SK-N-MC (cell line): ENCODE measurements at regions not wholly inside any gene's neighbourhood (a gene's known extent, or its start where the extent isn't known, plus 50 kb on each side); places are given as distances from the start of the nearest gene placed in this dataset.

ENCODE experiments used
- EZH2 ChIP-seq: fragments of 200-600 bp; sonication (generic); IDR thresholded peaks from one replicate; pipeline ENCODE4 v1.6.1; 2017; ENCODE audit warnings: antibody characterized with exemption
- POLR2AphosphoS5 ChIP-seq: IDR thresholded peaks from 2 replicates; pipeline ENCODE4 v1.6.1; 2012; ENCODE audit warnings: mild to moderate bottlenecking, low read depth, low read length, borderline replicate concordance

GRCh38 chr17:6244253-6244652, 174.1 kb downstream of the WSCD1 start:
- TF ChIP-seq POLR2AphosphoS5 (no peak), EZH2 (no peak)
